ENCODE measurements at regions not wholly inside any gene's neighbourhood (a gene's known extent, or its start where the extent isn't known, plus 50 kb on each side); places are given as distances from the start of the nearest gene placed in this dataset.

GRCh38 chr5:124512236-124512635 is 234.2 kb downstream of the ZNF608 start (continued):
- no peak for TF ChIP-seq FOXJ3 (CRISPR knock-in tag; IDR thresholded peaks at IDR 0.05; ENCODE audit: borderline replicate concordance)
- no peak for TF ChIP-seq ZBTB14 (CRISPR knock-in tag; IDR thresholded peaks at IDR 0.05)
- TF ChIP-seq ZMAT3 (CRISPR knock-in tag; conservative IDR thresholded peaks at IDR 0.05): no peak
- no peak for TF ChIP-seq HOXA7 (CRISPR knock-in tag; IDR thresholded peaks at IDR 0.05)
- no peak for TF ChIP-seq PRPF4 (IDR thresholded peaks at IDR 0.05; ENCODE audit: low read depth, low read length, poor library complexity, severe bottlenecking)
- no peak for TF ChIP-seq ZNF740 (CRISPR knock-in tag; IDR thresholded peaks at IDR 0.05)

GRCh38 chr5:124511791-124512190 is 234.6 kb downstream of the ZNF608 start:
- H3K9ac ChIP-seq (ENCODE audit: insufficient read depth, low read depth, low read length): no peak overlapping the region
- ChIA-PET POLR2A (no interaction called here), CTCF (ENCODE audit: low intra/inter-chr PET ratio, low total read pairs) (no interaction called here)
- peaks cover 0 to 1% of the 10 kb centered on the region in 2 experiments; a peak in 1 of 5 replicates for H3K27me3 ChIP-seq (ENCODE audit: control insufficient read depth in 1 of 2, insufficient read depth in 2 of 2, low read length in 2 of 2)
- no peaks in the 10 kb centered on the region for H3K4me1 ChIP-seq (ENCODE audit: insufficient read depth, low read length)
- H2AFZ ChIP-seq (ENCODE audit: low read length): no peak overlapping the region
- no peaks in the 10 kb centered on the region for H3K79me2 ChIP-seq (ENCODE audit: insufficient read depth, low read length)
- no peak overlapping the region for H3K27ac ChIP-seq (ENCODE audit: extremely low read length, insufficient read depth, low read length)
- no peaks in the 10 kb centered on the region for H3K36me3 ChIP-seq (replicated peaks in 1 of 2; ENCODE audit: control insufficient read depth in 1 of 2, insufficient read depth in 2 of 2, low read length in 2 of 2)
- intact Hi-C loops (cut with micrococcal nuclease; ENCODE audit: unreplicated experiment) (no loop called here), in situ Hi-C loops (cut with HindIII; ENCODE audit: extremely low pct_ligation_motif_present, low pct_unique_long_range_greater_than_20kb) (no loop called here)
- no peak for ATAC-seq
- no peak for DNase-seq (ENCODE audit: low spot score)
- no peak for TF ChIP-seq KAT2B (IDR thresholded peaks at IDR 0.05; ENCODE audit: borderline replicate concordance, low read depth, low read length)
- no peak for TF ChIP-seq ZSCAN5A (CRISPR knock-in tag; IDR thresholded peaks at IDR 0.05; ENCODE audit: borderline replicate concordance)
- no peak for TF ChIP-seq ZSCAN29 (CRISPR knock-in tag; conservative IDR thresholded peaks at IDR 0.05)
- no peak for TF ChIP-seq GTF3A (CRISPR knock-in tag; conservative IDR thresholded peaks at IDR 0.05)
- TF ChIP-seq MED13 (CRISPR knock-in tag; IDR thresholded peaks at IDR 0.05): no peak
- no peak for TF ChIP-seq ZNF839 (CRISPR knock-in tag; IDR thresholded peaks at IDR 0.05; ENCODE audit: borderline replicate concordance)
- no peak for TF ChIP-seq ZNF367 (CRISPR knock-in tag; IDR thresholded peaks at IDR 0.05; ENCODE audit: borderline replicate concordance)
- no peak for TF ChIP-seq CERS6 (CRISPR knock-in tag; IDR thresholded peaks at IDR 0.05)
- no peaks in the 10 kb centered on the region for H4K20me1 ChIP-seq (ENCODE audit: insufficient read depth, low read length)
- H3K4me2 ChIP-seq (ENCODE audit: low read depth, low read length): no peak overlapping the region
- no peak overlapping the region for H3K4me3 ChIP-seq (replicated peaks in 1 of 3; ENCODE audit: insufficient read depth in 1 of 3, low read depth in 2 of 3, low read length in 3 of 3)
- no TSS peak for BruUV-seq (replicated peaks)
- no peak for FAIRE-seq
- no peaks in the 10 kb centered on the region for H3K9me3 ChIP-seq (ENCODE audit: low read length)
